HG03135 (cell line): ENCODE measurements at regions not wholly inside any gene's neighbourhood (a gene's known extent, or its start where the extent isn't known, plus 50 kb on each side); places are given as distances from the start of the nearest gene placed in this dataset.

ENCODE experiments used
- ATAC-seq: cut with Tn5 transposase; IDR thresholded peaks from one replicate; pipeline ENCODE4 v1.9.1; 2021; ENCODE audit warnings: mild to moderate bottlenecking, moderate library complexity; ENCODE audit not compliant: unreplicated experiment

DNA sequence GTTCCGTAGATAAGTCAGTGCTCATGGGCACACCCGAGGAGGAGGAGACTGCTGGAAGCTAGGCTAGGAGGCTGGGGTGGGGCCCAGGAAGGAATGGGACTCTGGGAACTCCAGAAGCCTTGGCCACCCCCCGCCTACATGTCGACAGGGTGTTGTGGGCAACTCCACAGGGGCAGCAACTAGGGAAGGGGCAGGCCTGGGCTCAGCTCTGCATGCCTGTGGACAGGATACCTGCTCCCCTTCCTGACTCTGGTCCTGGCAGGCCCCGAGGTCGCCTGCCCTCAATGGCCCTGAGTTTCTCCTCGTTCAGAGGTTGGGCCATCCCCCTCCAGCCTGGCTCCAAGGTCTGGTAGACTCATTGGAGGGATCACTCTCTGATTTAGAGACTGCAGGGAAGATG, 138.9 kb upstream of the LINGO1 start:
- no peak for ATAC-seq

DNA sequence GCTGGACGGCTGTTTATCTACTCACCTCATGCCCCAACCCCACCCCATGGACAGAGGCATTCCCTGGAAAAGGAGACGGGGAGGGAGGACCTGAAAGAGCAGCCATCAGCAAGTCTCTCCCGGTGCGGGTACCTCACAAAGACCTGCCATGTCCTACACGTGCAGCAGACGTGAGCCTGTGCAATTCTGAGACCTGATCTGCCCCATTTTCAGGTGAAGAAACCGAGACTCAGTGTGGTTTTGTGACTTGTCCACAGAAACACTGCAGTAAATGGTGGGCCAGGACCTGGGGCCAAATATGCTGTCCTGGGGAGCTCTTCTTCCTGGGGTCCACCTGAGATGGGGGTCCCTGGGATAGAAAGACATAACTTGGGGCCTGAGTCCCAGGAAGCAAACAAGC, 137.0 kb upstream of the LINGO1 start:
- ATAC-seq: no peak

DNA sequence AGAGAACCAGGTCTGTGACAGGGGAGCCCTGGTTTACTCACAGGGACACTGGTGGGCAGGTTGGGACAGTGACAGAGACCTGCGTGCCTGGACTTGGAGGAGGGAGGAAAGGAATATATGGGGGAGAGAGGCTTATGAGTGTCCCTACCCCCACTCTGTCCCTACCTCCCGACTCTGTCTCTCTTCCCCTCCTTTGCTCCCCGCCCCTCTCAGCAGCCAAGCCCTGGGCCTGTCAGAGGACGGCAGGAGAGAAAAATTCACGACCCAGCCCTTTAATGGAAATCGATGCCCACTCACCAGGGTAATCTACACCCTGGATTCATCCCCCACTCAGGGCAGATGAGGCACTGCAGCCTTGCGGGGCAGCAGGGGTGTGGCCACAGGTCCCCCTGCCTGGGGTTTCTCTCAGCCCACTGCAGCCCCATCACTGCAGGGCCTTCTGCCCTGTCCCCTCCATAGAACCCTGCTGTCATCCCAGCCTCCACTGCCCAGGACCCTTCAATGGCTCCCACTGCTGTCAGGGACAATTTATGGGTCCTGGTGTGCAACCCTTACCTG, 135.9 kb upstream of the LINGO1 start:
- ATAC-seq: no peak

DNA sequence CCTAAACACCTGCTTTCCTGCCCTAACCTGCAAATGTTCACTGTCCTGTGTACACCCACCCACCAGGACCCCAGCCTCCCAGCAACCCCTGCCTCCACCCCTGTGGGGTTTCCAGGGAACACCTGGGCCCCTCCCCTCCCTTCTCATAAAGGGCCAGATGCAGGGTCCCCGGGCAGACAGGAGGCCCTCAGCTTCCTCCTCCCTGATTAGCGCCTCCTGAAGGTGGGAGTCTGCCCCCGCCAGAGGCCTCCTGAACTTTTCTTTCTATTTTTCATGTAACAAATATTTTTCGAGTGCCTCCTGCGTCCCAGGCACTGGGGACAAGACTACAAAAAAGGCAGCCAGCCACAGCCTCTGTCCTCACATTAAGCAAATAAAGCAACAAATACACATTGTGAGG, 135.4 kb upstream of the LINGO1 start:
- no peak for ATAC-seq

DNA sequence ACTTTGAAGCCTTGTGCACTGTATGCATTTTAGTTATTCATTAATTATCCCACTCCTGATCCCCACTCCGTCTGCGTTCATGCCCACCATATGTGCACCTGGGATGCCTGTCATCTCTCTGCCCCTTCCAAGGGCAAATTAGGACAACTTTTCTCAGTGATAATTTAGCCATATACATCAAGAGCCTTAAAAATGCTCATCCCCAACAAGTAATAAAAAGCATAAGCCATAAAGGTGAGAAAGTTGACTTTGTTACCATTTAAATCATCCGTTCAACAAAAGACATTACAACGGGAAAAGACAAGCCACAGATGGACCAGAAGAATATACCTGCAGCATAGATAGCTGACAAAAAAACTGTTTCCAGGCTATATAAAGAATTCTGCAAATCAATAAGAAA, 131.4 kb upstream of the LINGO1 start:
- ATAC-seq: no peak

DNA sequence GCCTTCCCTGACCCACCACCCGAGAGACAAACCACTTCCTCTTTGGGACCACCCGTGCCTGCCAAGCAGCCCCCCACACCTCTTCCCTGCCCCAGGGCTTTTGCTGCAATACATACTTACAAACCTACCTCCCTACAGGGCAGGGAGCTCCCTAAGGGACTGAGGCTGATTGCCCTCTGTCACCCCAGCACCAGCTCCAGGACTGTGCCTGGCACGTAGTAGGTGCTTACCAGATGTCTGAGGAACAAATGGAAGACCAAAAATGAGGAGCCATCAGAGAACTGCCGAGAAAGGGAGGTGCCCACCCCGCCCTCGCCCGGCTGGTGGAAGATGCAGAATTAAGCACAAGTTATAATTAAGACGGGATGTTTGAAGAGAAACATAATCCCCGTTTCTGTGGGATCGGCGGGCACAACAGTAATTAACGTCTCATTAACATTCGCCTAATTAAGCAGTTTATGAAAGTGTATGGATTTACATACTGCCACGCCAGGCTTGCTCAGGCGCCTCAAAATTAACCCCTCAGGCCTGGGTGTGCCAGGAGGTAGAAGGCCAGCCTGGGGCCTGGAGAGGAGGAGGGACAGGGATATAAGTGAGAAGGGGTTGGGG, 130.1 kb upstream of the LINGO1 start:
- no peak for ATAC-seq

DNA sequence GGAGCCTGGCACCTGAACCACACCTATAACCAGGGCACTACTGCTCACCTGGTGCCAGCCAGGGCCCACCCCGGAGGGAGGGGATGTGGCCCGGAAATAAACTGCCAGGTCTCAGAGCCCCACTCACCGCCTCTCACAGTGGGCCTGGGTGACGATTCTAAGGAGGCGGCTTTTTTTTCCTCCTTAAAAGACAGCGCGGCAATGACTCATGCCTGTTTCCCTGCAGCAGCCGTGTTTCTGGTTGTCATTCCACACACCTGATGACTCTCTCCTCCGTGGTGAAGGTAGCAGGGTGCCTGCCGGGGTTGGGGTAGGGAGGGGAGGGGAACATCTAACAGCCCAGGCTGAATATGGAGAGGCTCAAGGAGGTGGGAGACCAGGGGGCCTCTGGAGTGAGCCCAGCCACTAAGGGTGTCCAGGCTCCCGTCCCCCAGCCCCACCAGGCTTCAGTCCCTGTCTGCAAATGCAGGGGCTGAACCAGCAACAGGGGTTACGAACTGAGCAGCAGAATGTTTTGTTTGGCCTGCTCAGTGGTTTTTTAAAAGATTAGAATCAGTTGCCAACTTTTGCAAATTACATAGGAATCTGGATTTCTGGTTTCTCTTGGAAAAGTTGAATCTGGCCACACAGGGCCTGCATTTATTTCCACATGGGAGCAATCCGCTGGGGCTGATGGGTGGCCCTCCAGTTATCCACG, 127.3 kb upstream of the LINGO1 start:
- ATAC-seq: no peak

DNA sequence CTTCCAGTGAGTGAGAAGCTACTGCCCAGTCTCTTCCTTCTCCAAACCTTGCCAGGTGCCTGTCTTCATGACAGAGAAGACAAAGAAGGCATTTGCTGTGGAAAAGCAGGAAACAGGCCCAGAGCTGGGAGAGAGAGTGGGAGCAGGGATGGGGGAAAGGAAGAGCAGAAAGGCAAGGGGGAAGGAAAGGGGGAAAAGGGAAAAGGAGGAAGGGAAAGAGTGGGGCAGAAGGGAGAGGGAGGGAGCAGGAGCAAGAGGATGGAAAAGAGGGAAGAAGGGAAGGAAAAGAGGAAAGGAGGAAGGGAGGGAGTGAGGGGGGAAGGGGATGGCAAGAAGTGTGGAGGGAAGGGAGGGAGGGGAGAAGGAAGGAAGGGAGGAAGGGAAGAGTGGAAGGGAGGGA, 121.2 kb upstream of the LINGO1 start:
- ATAC-seq: no peak

DNA sequence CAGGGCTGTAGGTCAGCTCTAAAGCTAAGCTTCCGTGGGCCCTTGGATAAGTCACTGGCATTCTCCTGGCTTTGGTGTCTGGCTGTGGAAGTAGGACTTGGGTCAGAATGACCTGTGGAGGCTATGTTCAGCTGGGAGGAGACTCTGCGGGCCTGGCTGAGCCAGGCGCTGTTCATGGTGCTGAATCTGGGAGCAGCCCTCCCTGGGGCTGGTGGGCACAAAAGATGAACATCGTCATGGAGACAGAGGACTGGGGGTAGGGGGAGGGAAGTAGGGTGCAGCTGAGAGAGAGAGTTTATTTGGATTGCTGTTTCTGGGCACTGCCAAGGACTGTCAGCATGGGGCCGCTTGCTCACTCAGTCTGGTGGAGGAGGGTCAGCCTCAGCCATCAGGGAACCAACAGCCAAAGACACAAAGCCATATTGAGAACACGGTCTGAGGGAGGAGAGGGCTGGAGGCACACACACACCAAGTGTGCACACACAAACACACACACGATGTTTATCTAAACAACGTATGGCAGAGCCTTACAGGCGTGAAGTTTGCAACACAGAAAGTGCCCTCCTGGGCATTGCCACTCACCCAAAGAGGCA, 120.7 kb upstream of the LINGO1 start:
- ATAC-seq: no peak

DNA sequence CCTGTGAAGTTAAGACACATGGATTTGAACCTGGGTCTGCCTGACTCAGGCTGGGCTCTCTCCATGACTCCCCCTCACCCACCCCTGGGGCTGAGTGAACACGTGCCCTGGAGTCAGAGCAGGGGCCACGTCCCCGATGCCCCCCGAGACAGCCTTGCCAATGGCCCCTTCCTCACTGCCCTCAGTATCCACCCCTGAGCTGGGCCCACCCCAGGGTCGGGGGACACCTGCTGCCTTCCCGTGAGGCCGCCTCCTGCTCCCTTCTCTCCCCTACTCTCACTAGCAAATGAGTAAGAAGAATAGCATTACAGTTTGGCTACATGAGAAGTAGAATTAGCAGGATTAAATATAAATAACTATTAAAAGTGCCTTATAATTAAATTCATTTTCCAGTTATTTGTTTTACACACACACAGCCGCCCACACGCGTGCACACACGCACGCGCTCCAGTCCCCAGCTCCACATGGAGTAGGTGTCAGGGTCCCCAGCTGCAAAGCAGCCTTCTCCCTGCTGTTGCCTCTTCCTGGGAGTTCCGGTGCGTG, 117.4 kb upstream of the LINGO1 start:
- no peak for ATAC-seq

DNA sequence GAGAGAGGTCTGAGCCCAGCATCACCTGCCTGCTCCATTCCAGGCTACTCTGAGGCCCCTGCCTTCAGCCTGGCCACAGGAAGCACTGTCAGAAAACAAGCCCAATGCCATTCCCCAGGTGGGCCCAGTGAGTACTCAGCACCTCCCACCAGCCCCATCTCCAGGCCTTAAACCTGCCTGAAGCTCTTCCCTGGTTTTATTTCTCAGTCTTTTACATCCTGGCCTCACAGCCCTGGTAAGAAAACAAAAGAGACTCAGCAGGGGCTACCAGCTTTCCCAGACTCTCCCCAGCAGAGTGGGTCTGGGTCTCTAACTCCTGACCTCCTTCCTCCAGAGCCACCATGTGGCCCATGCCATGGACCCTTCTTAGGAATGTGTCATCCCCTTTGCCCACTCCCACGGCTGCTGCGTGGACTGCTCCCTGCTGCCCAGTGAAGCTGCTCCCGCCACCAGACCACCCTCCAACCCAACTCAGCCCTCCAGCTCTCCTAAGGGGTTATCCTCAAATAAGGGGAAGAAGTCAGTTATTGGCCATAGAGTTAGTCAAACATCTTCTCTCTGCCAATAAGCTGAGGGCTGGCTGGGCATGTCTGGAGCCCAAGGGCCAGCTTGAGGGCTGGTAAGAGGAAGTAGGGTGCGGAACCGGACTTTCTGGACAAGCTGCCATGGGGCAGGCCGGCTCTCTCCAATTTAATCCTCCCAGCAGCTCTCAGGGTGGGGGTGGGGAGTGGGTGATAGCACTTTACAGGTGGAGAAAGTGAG, 116.7 kb upstream of the LINGO1 start:
- no peak for ATAC-seq

DNA sequence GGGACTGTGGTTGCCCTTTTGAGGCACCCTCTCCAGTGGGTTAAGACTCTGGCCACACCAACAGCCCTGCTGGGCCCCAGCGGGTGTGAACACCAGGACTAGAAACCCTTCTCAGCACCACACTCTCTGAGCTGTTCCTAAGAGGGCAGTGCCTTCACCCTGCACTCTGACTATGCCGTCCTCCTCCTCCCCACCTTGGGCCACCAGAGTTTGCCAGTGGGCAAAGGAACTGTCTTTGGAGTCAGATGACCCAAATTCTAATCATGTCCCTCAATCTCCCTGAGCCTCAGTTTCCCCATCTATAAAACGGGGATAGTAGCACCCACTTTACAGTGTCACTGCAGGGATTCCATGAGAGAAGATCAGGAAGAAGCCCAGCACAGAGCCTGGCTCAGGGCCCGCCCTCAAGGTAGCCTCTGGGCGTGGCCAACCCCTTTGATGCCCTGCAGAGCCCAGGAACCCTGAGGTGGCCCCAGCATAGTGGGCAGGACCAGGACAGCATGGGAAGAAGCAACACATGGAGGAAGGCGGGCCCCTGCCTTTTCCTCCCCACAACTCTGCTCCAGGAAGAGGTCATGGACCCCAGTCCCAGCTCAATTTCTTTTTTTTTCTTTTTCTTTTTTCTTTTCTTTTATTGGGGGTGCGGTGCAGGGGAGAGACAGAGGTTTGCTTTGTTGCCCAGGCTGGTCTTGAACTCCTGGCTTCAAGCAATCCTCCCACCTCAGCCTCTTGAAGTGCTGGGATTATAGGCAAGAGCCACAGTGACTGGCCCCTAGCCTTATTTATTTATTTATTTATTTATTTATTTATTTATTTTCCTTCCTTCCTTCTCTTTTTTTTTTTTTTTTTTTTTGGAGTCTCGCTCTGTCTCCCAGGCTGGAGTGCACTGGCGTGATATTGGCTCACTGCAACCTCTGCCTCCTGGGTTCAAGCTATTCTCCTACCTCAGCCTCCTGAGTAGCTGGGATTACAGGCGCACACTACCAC, 115.7 kb upstream of the LINGO1 start:
- ATAC-seq: no peak

DNA sequence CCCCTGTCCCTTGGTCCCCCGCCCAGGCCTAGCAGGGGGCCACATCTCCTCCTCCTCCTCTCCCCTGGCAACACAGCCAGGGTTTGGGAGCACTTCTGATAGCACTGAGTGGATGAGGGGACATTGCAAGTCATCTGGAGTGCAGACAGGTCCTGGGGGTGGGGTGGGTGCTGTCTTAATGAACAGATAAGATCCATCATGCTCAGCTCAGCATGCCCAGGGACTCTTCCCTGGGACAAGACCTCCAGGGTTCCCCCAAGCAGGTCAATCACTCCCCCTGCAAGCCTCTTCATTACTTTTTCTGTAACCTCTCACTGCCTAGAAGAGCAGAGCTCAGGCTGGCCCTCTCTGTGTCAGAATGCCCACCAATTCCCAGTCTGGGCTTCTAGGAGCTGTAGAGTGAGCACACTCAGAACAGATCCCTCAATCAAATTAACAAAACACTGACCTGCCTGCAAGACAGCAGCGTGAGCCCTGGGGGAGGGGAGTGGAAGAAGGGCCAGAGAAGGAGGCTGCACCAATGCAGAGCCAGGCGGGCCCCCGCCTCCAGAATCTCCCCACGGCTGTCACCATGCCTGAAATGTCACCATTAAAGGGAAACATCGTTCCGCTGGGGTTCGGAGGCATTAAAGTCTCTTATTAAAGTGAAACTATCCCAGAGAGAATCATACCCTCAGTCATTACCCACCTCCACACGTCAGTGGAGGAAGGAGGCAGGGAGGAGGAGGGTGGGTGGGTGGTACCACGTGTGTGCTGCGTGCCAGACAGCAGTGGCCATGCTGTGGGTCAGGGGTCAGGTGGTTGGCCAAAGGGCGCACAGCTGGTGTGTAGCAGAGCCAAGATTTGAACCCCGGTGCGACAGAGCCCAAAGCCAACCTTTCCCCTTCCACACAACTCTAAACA, 114.7 kb upstream of the LINGO1 start:
- ATAC-seq: no peak

DNA sequence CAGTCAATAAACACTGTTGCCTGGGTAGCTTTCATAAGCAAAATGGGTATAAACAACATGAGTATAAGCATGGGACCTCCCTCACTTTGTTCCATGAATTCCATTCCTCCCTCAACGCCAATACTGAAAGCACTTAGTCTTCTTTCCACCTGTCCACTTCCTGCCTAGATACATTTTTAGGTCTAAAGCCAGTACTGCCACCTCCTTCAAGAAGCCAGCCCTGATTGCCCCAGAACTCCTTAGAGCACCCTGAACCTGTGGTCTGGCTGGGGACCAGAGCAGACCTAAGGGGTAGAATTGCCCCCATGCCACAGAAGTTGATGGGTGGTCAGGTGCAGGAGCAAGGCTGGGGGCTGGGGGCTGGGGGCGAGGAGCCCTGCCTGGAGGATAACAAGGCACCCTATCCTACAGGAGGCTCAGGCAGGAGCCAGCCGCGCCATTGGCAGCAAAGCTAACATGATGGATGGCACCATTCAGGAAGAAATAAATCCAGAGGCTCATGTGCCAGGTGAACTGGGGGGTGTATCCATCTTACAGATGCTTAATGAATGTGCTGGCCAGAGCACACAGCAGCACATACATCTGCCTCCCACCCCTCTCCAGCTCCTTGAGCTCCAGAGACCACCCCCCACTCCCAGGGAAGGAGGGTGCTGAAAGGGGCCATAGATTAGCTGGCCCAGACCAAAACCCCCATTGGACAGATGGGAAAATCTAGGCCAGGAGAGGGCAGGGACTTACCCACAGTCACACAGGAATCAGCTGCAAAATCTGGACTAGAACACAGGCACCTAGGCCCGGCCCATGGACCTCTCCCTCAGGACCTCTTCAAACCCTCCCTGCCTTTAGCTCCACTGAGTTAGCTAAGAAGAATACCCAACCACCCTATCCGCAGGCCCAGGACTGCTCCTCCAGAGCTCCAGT, 113.8 kb upstream of the LINGO1 start:
- ATAC-seq: no peak

DNA sequence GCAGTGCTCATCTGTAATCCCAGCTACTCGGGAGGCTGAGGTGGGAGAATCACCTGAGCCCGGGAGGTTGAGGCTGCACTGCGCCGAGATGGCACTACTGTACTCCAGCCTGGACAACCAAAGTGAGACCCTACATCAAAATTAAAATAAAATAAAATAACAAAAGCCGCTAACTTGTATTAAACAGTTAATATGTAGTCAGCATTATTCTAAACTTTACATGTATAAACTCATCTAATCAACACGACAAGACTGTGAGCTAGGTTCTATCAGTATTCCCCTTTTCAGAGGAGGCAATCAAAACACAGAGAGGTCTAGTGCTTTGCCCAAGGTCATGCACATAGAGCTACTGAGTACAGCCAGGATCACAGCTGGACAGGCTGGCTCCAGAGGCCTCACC, 111.7 kb upstream of the LINGO1 start:
- ATAC-seq: no peak

DNA sequence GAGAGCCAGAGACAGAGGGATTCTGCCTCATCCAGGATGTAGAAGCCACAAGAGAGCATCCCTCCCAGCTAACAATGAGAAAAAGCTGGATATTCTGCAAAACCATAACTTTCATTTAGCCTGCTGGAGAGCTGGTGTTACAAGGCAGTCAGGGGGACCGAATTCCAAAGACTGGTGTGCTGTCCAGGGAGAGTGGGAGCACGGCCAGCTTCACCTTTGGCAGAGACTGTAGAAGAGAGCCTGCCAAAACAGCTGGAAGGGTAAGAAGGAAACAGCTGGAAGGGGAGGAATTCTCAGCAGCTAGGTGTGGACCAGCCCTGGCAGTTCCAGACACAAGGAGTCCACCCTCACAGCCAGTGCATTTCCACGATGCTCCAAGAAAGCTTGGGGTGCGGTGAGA, 109.9 kb upstream of the LINGO1 start:
- no peak for ATAC-seq

DNA sequence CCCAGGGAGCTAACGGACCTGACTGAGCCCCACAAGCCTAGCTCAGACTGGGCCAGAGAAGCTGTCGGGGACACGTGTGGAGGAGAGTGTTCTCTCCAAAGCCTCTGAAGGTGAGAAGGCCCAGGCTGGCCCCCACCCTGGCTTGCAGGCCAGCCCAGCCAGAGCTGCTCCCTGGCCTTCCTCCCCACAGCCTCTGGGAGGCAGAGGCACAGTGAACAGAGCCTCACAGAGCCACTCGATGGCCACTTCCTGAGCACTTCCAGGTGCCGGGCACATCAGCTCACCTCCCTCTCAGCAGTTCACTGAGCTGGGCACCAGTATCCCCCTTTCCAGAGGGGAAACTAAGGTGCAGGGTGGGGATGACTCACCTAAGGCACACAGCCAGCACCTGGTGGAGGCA, 109.4 kb upstream of the LINGO1 start:
- no peak for ATAC-seq

DNA sequence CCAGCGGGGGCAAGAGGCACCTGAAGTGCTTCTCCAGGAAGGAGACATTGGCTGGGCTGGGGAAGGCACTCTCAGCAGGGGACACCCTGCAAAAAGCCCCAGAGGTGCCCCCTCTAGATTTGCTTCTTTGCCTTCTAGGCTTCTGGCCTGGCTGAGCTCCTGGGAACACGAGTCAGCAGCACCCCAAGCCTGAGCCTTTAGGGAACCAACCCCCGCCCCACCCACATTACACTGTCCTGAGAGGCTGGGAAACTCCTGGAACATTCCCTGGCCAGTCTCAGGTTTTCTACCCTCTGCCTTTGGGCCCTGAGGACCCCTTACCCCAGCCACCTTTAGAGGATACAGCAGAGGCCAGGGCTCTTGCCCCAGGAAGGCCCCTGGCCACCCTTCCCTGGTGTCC, 108.4 kb upstream of the LINGO1 start:
- ATAC-seq: no peak
